Ascending aorta (tissue), 2 donors: ENCODE measurements at regions not wholly inside any gene's neighbourhood (a gene's known extent, or its start where the extent isn't known, plus 50 kb on each side); places are given as distances from the start of the nearest gene placed in this dataset.

Experiments
- DNase-seq, 2 donors: peaks; one replicate each; pipeline ENCODE4 v3.0.0-alpha.2; 2019; ENCODE audit warnings: low spot score in 2 of 2
- H3K27ac ChIP-seq, 2 donors: fragments of 200-600 bp; sonication (generic); one replicate each; pipeline ENCODE4 v1.5.1; 2016 to 2017; ENCODE audit warnings: mild to moderate bottlenecking in 1 of 2
- H3K27me3 ChIP-seq: fragments of 200-600 bp; sonication (generic); one replicate; pipeline ENCODE4 v1.5.1; 2017
- H3K36me3 ChIP-seq, 2 donors: fragments of 200-600 bp; sonication (generic); one replicate each; pipeline ENCODE4 v1.5.1; 2016
- H3K4me1 ChIP-seq, 2 donors: fragments of 200-600 bp; sonication (generic); one replicate each; pipeline ENCODE4 v1.5.1; 2016 to 2017; ENCODE audit warnings: mild to moderate bottlenecking in 1 of 2
- H3K4me3 ChIP-seq, 2 donors: fragments of 200-600 bp; sonication (generic); one replicate each; pipeline ENCODE4 v1.5.1; 2016 to 2017; ENCODE audit warnings: mild to moderate bottlenecking in 1 of 2
- H3K9me3 ChIP-seq, 2 donors: fragments of 200-600 bp; sonication (generic); one replicate each; pipeline ENCODE4 v1.5.1; 2016
- intact Hi-C: fragments of 100-400 bp; cut with DNase I; formaldehyde crosslinking; loops from one replicate; pipeline ENCODE4 v1.15.1; 2023
- TF ChIP-seq, protein P1 (sequence below), 3 experiments: fragments of 200-600 bp in 2 of 3; fragments of 450-650 bp in 1 of 3; sonication (generic) in 2 of 3; IDR thresholded peaks; one replicate each; pipeline ENCODE4 v1.5.1; 2016 to 2019; ENCODE audit warnings: antibody characterized with exemption in 3 of 3, mild to moderate bottlenecking in 1 of 3, moderate library complexity in 1 of 3

- H3K4me1 ChIP-seq, result no peaks in the 10 kb centered on the region
- intact Hi-C loops, result no loop called here
- no peaks in the 10 kb centered on the region for H3K36me3 ChIP-seq
- TF ChIP-seq, protein P1, sequence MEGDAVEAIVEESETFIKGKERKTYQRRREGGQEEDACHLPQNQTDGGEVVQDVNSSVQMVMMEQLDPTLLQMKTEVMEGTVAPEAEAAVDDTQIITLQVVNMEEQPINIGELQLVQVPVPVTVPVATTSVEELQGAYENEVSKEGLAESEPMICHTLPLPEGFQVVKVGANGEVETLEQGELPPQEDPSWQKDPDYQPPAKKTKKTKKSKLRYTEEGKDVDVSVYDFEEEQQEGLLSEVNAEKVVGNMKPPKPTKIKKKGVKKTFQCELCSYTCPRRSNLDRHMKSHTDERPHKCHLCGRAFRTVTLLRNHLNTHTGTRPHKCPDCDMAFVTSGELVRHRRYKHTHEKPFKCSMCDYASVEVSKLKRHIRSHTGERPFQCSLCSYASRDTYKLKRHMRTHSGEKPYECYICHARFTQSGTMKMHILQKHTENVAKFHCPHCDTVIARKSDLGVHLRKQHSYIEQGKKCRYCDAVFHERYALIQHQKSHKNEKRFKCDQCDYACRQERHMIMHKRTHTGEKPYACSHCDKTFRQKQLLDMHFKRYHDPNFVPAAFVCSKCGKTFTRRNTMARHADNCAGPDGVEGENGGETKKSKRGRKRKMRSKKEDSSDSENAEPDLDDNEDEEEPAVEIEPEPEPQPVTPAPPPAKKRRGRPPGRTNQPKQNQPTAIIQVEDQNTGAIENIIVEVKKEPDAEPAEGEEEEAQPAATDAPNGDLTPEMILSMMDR (IDR thresholded peaks at IDR 0.05), result no peak
- no peak overlapping the region for H3K27ac ChIP-seq
- no peaks in the 10 kb centered on the region for H3K9me3 ChIP-seq
- H3K27me3 ChIP-seq, result no peaks in the 10 kb centered on the region
- DNase-seq, result no peak
- H3K4me3 ChIP-seq, result no peak overlapping the region
Measured at GRCh38 chr6:50120300-50120699, 70.6 kb upstream of the DEFB112 start.

DNA sequence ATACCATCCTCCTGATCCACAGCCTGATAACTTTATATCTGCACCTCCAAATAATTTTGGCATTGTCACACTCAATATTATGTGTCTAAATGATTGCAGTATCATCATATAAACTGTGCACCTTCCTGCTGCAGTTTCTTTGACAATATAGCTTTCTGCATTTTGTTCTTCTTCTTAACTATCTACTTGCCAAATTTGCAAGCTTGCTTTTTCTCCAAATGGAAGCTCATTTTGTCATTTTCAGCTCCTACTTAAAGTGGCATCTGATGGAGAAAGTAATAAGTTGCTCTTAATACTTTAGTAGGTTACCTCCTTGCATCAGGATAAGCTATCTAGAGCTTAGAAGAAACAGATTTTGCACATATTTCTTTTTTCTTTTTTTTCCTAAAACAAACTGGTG is 74.0 kb upstream of the DEFB112 start:
- intact Hi-C loops, result no loop called here
- Histone ChIP-seq H3K4me3 (no peak overlapping the region), H3K9me3 (no peaks in the 10 kb centered on the region), H3K4me1 (no peaks in the 10 kb centered on the region), H3K36me3 (no peaks in the 10 kb centered on the region), H3K27ac (no peak overlapping the region), H3K27me3 (no peaks in the 10 kb centered on the region)
- TF ChIP-seq, protein P1 (IDR thresholded peaks at IDR 0.05), result no peak
- DNase-seq, result no peak

GRCh38 chr6:50124572-50124971 is 74.8 kb upstream of the DEFB112 start:
- no peaks in the 10 kb centered on the region for H3K27me3 ChIP-seq
- no peak overlapping the region for H3K4me3 ChIP-seq
- DNase-seq, result no peak
- H3K27ac ChIP-seq, result no peak overlapping the region
- no peaks in the 10 kb centered on the region for H3K36me3 ChIP-seq
- H3K9me3 ChIP-seq, result no peaks in the 10 kb centered on the region
- intact Hi-C loops, result no loop called here
- H3K4me1 ChIP-seq, result no peaks in the 10 kb centered on the region
- TF ChIP-seq, protein P1 (IDR thresholded peaks at IDR 0.05), result no peak

DNA sequence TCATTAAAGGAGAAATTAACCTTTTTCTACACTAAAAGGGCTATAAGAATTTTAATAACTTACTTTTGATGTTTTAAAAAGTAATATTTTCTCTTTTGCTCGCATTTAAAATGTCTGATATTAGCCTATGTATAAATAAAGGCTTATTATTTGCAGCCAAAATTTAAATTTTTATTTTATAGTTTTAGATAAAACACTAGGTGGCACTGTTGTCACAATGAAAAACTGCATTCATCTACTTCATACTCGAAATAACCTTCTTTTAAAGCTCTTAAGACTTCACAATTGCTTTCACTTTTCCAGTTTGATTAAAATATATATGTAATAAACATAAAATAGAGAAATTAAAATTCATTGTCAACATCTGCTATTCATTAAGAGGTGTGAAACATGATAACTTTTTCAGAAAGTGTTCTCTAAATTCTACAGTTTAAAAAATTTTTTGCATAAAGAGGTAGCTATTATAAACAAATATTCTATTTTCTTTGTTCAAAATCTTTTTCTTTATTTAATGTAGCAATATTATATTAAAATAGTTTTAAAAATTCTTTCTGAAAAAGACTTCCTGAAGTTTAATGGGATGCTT is 78.8 kb upstream of the DEFB112 start:
- intact Hi-C loops, result loop anchor here (5.0 kb wide), 2 partner anchors 474 to 1894 kb away; no protein-coding TSS in a partner anchor
- no peaks in the 10 kb centered on the region for H3K36me3 ChIP-seq
- TF ChIP-seq, protein P1 (IDR thresholded peaks at IDR 0.05), result peak in 2 of 3 experiments; percentile 20 to 44
- DNase-seq, result no peak
- H3K27ac ChIP-seq, result no peak overlapping the region
- no peak overlapping the region for H3K4me3 ChIP-seq
- H3K9me3 ChIP-seq, result no peaks in the 10 kb centered on the region
- H3K27me3 ChIP-seq, result no peaks in the 10 kb centered on the region
- no peaks in the 10 kb centered on the region for H3K4me1 ChIP-seq

DNA sequence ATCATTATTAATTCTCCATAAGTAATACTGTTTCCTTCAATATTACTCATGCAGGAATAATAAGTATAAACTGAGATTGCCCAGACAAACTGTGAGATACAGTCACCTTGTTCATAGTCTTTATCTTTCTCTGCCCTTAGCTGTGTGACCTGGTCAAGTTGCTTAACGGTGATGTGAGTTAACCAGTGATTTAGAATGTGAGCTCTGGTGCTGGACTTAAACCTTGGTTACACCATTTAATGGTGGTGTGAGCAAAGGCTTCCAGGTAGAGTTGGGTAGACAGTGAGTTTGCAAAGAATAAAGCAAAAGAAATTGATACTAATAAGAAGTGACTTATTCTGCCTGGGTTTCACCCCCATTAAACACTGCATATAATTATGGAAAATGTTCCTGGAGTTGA is 86.2 kb upstream of the DEFB112 start:
- TF ChIP-seq, protein P1 (IDR thresholded peaks at IDR 0.05), result no peak

DNA sequence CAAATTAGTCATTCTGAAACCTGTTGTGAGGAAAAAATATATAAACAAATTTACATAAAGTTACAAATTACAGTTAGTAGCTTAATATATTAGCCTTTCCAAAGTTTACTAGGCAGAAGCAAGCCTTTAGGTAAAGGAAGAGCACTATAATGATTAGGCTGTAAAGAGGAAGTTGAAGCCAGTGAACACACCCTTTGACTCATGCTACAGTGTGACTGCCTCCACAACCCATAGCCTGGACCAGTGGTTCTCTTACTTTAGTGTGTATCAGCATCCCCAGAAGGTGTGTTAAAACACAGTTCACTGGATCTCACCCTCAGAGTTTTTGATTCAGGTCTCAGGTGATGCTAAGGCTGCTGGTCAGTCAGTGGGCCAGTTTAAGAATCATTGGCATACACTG is 91.4 kb upstream of the DEFB112 start:
- DNase-seq, result no peak
- Histone ChIP-seq H3K27me3 (no peaks in the 10 kb centered on the region), H3K36me3 (no peaks in the 10 kb centered on the region), H3K4me1 (no peaks in the 10 kb centered on the region), H3K27ac (no peak overlapping the region), H3K4me3 (no peak overlapping the region), H3K9me3 (no peaks in the 10 kb centered on the region)
- TF ChIP-seq, protein P1 (IDR thresholded peaks at IDR 0.05), result no peak
- intact Hi-C loops, result no loop called here

More for the DNA sequence above, 86.2 kb upstream of the DEFB112 start:
- intact Hi-C loops, result no loop called here
- Histone ChIP-seq H3K4me3 (no peak overlapping the region), H3K9me3 (no peaks in the 10 kb centered on the region), H3K27ac (no peak overlapping the region), H3K27me3 (no peaks in the 10 kb centered on the region), H3K4me1 (no peaks in the 10 kb centered on the region), H3K36me3 (no peaks in the 10 kb centered on the region)
- no peak for DNase-seq
